Hepatic stellate cell (primary cell): ENCODE measurements at regions not wholly inside any gene's neighbourhood (a gene's known extent, or its start where the extent isn't known, plus 50 kb on each side); places are given as distances from the start of the nearest gene placed in this dataset.
"Not testable (repeated sequence)": the region's sequence is repeated elsewhere in the genome, so short reads cannot be mapped to it uniquely, and the experiment has no call there.

Source experiments
- DNase-seq: peaks from one replicate; pipeline ENCODE4 v3.0.0; 2011; ENCODE audit warnings: low spot score

DNA sequence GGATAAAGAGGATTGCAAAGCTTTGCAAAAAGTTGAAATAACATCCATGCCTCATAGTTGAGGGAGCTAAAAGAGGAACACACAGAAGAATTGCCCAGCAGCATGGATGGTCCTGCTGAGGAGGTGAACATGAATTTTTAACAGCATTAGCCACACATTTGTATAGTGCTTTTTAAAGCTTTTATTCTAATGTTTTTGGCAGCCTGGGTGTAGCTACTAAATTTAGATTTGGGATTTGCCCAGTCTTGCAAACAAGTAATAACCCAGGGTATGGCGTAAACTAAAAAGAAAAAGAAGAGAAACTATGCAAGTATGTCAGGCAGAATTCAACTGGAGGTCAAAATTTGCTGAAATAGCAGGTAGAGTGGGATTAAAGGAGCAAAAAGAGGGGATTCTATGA lies 75.1 kb upstream of the PTPRK start:
- no peak for DNase-seq

DNA sequence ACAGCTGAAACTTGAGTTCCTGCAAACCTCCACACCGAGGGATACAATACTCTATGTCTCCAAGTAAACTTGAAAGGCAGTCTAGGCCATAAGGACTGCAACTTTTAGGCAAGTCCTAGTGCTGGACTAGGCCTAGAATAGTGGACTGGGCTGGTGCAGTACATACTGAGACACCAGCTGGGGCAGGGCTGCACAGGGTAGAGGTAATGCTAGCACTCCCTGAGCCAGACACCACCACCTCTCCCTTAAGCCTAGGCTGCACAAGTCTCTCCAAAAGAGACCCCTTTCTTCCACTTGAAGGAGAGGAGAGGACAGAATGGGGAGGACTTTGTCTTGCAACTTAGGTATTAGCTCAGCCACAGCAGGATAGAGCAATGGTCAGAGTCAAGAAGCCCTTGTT lies 65.7 kb upstream of the PTPRK start:
- DNase-seq, result no peak

DNA sequence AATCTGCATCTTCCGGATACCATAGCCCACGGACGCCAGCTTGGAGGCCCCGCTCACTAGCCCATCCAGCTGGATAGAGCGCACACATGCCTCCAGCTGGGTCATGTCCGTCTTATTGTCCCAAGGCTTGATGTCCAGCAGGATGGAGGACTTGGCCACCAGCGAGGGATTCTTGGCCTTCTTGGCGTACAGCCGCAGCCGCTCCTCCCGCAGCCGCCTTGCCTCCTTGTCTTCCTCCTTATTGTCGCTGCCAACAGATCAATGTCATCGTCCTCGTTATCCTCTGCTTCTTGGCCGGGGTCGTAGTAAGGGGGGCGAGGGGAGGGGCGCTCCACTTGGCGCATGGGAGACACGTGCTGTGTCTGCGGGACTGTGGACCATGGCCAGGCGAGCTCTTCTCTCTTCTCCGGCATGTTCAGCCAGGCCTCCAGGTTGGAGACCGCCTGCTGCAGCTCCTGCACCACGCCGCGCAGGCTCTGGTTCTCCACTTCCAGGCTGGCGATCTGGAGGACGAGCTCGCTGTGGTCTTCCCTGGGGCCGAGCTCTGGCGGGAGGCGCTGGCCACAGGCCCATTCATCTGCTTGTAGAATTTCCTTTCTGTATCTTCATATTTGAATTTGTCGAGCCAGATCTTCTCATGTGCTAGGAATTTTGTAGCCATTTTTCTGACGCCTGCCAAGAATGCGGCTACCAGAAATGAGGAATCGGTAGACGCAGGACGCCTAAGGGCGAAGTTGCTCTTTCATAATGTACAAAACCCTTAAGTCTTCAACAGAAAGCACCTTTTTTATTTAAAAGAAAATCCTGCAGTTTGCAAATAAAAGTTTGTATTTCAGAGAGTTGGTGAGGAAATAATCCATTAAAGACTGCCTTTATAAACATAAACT lies 60.1 kb upstream of the PTPRK start:
- DNase-seq, result no peak

DNA sequence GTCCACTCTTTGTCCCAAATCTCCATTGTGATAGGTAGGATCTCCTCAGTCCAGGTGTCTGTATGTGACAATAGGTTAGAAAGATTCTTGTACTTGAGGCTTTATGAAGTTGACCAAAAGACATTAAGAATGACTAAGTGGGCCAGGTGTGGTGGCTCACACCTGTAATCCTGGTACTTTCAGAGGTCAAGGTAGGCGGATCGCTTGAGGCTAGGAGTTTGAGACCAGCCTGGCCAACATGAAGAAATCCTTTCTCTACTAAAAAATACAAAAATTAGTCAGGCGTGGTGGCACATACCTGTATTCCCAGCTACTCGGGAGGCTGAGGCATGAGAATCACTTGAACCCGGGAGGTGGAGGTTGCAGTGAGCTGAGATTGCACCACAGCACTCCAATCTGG lies 54.9 kb upstream of the PTPRK start:
- DNase-seq, result not testable (repeated sequence)

DNA sequence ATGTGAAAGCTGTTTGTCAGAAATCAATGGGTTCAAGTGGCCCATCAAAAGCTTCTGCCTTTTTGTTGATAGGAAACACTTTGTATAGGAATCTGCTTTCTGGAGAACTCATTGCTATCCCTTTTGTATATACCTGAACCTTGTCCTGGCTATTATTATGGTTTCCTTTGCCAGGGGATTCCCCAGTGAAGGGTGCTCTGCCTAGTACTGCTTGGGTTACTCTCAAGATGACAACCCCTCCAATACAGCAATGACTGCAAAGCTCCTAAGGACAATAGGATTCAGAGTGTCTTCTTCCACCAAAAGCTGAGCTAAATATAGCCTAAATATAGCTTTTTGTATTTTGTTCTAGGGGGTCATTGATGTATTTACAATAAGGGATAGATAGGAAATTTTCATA lies 54.0 kb upstream of the PTPRK start:
- DNase-seq, result no peak

DNA sequence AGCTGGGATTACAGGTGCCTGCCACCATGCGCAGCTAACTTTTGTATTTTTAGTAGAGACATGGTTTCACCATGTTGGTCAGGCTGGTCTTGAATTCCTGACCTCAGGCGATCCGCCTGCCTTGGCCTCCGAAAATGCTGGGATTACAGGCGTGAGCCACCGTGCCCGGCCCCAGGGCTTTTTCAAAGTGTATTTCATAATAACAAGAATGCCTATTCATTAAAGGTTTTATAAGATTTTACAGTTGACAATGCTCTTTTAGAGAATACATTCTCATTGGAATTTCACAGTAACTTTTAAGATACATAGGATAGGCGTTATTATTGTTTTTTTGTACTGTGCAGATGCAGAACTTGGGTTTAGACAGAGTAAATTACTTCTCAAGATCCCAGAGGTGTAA lies 52.6 kb upstream of the PTPRK start:
- DNase-seq, result no peak

DNA sequence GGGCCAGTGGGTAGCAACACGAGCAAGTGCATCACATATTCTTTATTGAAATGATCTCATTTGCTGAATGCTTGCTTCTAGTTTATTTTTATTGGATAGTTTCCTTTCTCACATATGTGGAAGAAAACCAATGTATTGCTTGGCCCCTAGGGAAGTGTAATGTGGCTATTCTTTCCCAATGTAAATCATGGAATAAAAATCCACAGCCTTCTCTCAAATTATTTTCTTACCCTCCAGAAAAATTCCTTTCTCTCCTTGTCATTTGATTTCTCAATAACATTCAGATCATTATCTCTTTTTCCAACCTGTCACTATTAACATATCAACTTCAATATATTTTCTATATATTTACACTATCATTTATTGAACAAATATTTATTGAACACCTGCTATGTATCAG lies 51.9 kb upstream of the PTPRK start:
- no peak for DNase-seq

DNA sequence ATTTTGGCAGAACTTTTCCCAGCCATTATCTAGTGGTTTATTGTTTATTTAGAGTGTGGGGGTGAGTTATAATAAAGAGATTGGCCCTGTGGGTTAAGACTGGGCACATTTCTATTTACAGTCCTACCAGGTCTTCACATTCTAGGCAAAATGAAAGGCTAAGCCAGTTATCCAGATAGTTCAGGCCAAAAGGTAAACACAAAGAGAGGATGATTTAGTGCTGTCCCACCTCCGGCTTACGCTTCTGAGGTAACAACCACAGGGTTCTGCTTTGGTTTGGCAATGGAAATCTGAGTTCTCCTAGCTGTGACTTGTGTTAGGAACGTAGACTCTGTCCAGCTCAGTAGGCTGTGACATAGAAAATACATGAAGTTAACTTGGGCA lies 50.3 kb upstream of the PTPRK start:
- no peak for DNase-seq

DNA sequence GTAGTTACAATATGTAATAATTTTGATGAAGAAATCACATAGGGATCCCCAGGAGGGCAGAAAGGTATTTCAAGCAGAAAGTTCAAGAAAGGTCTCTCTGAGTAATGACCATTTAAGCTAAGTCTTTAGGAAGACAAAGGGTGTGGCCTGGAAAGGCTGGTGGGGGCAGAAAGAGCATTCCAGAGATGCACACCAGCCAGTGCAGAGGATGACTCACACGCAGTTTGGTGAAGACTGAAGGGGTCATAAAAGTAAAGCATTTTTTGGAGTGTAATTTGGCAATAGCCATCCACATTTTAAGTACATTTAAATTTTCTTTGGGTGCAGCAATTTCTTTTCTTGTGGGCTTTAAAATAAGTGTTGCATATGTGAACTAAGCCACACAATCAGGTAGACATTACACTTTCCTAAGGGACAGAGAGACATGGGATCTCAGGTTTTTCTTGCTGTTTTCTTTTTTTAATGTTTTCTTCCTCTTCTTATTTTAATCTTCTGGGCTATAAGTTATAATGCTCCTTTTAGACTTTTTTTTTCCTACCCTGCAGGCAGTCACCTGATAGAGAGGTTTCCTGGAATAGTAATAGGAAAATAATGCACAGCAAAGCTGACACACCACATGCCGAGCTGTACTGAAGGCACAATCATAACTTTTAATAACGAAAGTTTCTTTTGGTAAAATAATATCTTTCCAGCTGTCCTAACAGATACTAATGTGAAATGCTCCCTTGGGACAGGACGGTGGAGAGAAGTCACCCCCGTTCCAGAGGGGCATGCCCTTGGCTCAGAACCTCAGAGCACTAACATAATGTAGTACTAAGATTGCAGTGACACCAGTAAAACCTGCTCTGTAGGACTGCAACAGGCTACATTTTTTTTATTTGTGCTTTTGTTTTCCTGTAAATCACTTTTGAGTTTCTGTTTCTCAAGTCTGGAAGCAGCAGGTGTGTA lies 49.6 kb upstream of the PTPRK start:
- peak; percentile 66 for DNase-seq
